ELF-1 (cell line): ENCODE measurements at regions not wholly inside any gene's neighbourhood (a gene's known extent, or its start where the extent isn't known, plus 50 kb on each side); places are given as distances from the start of the nearest gene placed in this dataset.

Source experiments
- DNase-seq: peaks from one replicate; pipeline ENCODE4 v3.0.0-alpha.2; 2016; ENCODE audit warnings: low read depth, low spot score

GRCh38 chr17:22599322-22599721 lies 907.0 kb downstream of the KCNJ18 start:
- no peak for DNase-seq

- DNase-seq, result no peak
Observed at GRCh38 chr17:22600644-22601298, 908.4 kb downstream of the KCNJ18 start.
